HepG2 (cell line): ENCODE measurements at regions not wholly inside any gene's neighbourhood (a gene's known extent, or its start where the extent isn't known, plus 50 kb on each side); places are given as distances from the start of the nearest gene placed in this dataset.

Experiments
- ATAC-seq: fragments of 200-7000 bp; cut with Tn5 transposase; 3 replicates; pipeline ENCODE4 v1.9.1; 2020; ENCODE audit warnings: mild to moderate bottlenecking, moderate library complexity
- BruUV-seq: library from RNA; stranded (reverse); fragments of 400-500 nt; replicated peaks from 2 replicates; lab custom pipeline; 2021; lab: Mats Ljungman, UMichigan
- CTCF ChIA-PET: fragments of 300-600 bp; formaldehyde crosslinking; extraction: SDS; loops from one replicate; lab custom pipeline; 2021; ENCODE audit warnings: low total read pairs, inconsistent platforms, low intra/inter-chr PET ratio; lab: Yijun Ruan, JAX
- POLR2A ChIA-PET: fragments of 350-600 bp; sonication (Branson Sonifier 250); formaldehyde crosslinking; loops from one replicate; lab custom pipeline; 2020; ENCODE audit warnings: antibody characterized with exemption, inconsistent platforms; lab: Yijun Ruan, JAX
- DNase-seq: peaks from one replicate; pipeline ENCODE4 v3.0.0-alpha.2; 2015; ENCODE audit warnings: low spot score
- FAIRE-seq: peaks from 3 replicates; lab custom pipeline; 2011; peaks lifted over from hg19 to GRCh38; lab: Jason Lieb, UNC
- H2AFZ ChIP-seq: one replicate; pipeline ENCODE4 v1.6.1; 2011; ENCODE audit warnings: low read length, inconsistent platforms
- H3K27ac ChIP-seq: fragments of 300-600 bp; 3 replicates; pipeline ENCODE4 v1.8.0; 2011; ENCODE audit warnings: mixed run types, mild to moderate bottlenecking, mixed read lengths, low read length, inconsistent platforms; ENCODE audit not compliant: insufficient read depth; ENCODE audit errors: extremely low read length
- H3K27me3 ChIP-seq, 2 experiments: fragments of 200-600 bp in 1 of 2; 2 replicates in 1 of 2; 3 replicates in 1 of 2; pipeline versions ENCODE4 v1.6.0 to v1.8.0; 2011; ENCODE audit warnings: low read length in 2 of 2, mild to moderate bottlenecking in 2 of 2, moderate library complexity in 2 of 2, inconsistent platforms in 1 of 2; ENCODE audit not compliant: insufficient read depth in 2 of 2, control insufficient read depth in 1 of 2
- H3K36me3 ChIP-seq, 2 experiments: fragments of 200-600 bp in 1 of 2; replicated peaks in 1 of 2; 2 replicates in 1 of 2; 3 replicates in 1 of 2; pipeline versions ENCODE4 v1.5.1 to v1.8.0; 2011; ENCODE audit warnings: low read length in 2 of 2, inconsistent platforms in 1 of 2; ENCODE audit not compliant: insufficient read depth in 2 of 2, control insufficient read depth in 1 of 2
- H3K4me1 ChIP-seq: 2 replicates; pipeline ENCODE4 v1.5.1; 2012; ENCODE audit warnings: low read length, inconsistent platforms; ENCODE audit not compliant: insufficient read depth
- H3K4me2 ChIP-seq: 2 replicates; pipeline ENCODE4 v1.6.0; 2011; ENCODE audit warnings: low read depth, low read length, inconsistent platforms
- H3K4me3 ChIP-seq, 3 experiments: fragments of 200-600 bp in 1 of 3; sonication (generic), shearing (Covaris generic) in 1 of 3; replicated peaks in 1 of 3; 2 replicates each; pipeline ENCODE4 v1.5.1; 2011 to 2016; ENCODE audit warnings: low read length in 3 of 3, inconsistent platforms in 2 of 3, low read depth in 2 of 3, mild to moderate bottlenecking in 2 of 3, control low read depth in 1 of 3, mixed read lengths in 1 of 3; ENCODE audit not compliant: insufficient read depth in 1 of 3
- H3K79me2 ChIP-seq: one replicate; pipeline ENCODE4 v1.6.1; 2011; ENCODE audit warnings: low read length, inconsistent platforms; ENCODE audit not compliant: insufficient read depth
- H3K9ac ChIP-seq: 2 replicates; pipeline ENCODE4 v1.6.0; 2011; ENCODE audit warnings: mild to moderate bottlenecking, low read depth, low read length, inconsistent platforms; ENCODE audit not compliant: insufficient read depth
- H3K9me3 ChIP-seq: 2 replicates; pipeline ENCODE4 v1.5.1; 2012; ENCODE audit warnings: mild to moderate bottlenecking, low read length
- H4K20me1 ChIP-seq: 2 replicates; pipeline ENCODE4 v1.6.0; 2011; ENCODE audit warnings: inconsistent platforms, mild to moderate bottlenecking, low read length, moderate library complexity; ENCODE audit not compliant: insufficient read depth
- GABPA ChIP-seq, 2 experiments: IDR thresholded peaks; 2 replicates each; pipeline ENCODE4 v1.6.1; 2011 to 2016; ENCODE audit warnings: low read depth in 2 of 2, low read length in 1 of 2, missing biosample characterization in 1 of 2, missing genetic modification characterization in 1 of 2
- IKZF1 ChIP-seq: fragments of 450-650 bp; IDR thresholded peaks from 2 replicates; pipeline ENCODE4 v1.7.1; 2016
- IRX3 ChIP-seq: sonication (generic); formaldehyde crosslinking; IDR thresholded peaks from 2 replicates; pipeline ENCODE4 v1.8.1; 2023; ENCODE audit warnings: mild to moderate bottlenecking, low read depth, missing genetic modification reagents, borderline replicate concordance
- MNT ChIP-seq: fragments of 450-650 bp; IDR thresholded peaks from 2 replicates; pipeline ENCODE4 v1.6.1; 2016
- PHB2 ChIP-seq: fragments of 450-650 bp; IDR thresholded peaks from 2 replicates; pipeline ENCODE4 v1.6.1; 2018; ENCODE audit not compliant: partially characterized antibody
- ZNF101 ChIP-seq: sonication (generic); formaldehyde crosslinking; IDR thresholded peaks from 2 replicates; pipeline ENCODE4 v1.4.0; 2020; ENCODE audit warnings: mild to moderate bottlenecking, low read depth, missing genetic modification reagents, borderline replicate concordance
- ZNF207 ChIP-seq: fragments of 450-650 bp; IDR thresholded peaks from 2 replicates; pipeline ENCODE4 v1.6.1; 2016; ENCODE audit warnings: antibody characterized with exemption, borderline replicate concordance
- ZNF329 ChIP-seq: sonication (generic); formaldehyde crosslinking; IDR thresholded peaks from 2 replicates; pipeline ENCODE4 v1.9.0; 2021; ENCODE audit warnings: low read depth, mild to moderate bottlenecking, missing genetic modification reagents
- ZNF639 ChIP-seq: conservative IDR thresholded peaks from 2 replicates; pipeline ENCODE4 v1.6.1; 2018; ENCODE audit warnings: missing genetic modification reagents
- ZNF652 ChIP-seq: IDR thresholded peaks from 2 replicates; pipeline ENCODE4 v1.6.1; 2016; ENCODE audit warnings: low read depth, borderline replicate concordance
- ZNF678 ChIP-seq: sonication (generic); formaldehyde crosslinking; IDR thresholded peaks from 2 replicates; pipeline ENCODE4 v1.4.0; 2020; ENCODE audit warnings: mild to moderate bottlenecking, missing genetic modification reagents
- ZNF792 ChIP-seq: IDR thresholded peaks from 2 replicates; pipeline ENCODE4 v1.6.1; 2016
- WGBS: methylation state at CpG from one replicate; pipeline ENCODE4 v1.1.6; 2017; ENCODE audit warnings: low lambda C conversion rate; 5-methylcytosine and 5-hydroxymethylcytosine counted together
- in situ Hi-C: cut with HindIII; loops from 2 replicates; pipeline ENCODE4 v1.10.0; 2017; ENCODE audit warnings: low pct_unique_long_range_greater_than_20kb; ENCODE audit not compliant: extremely low pct_ligation_motif_present
- intact Hi-C: fragments of 100-400 bp; cut with micrococcal nuclease; formaldehyde crosslinking; loops from one replicate; pipeline ENCODE4 v1.10.0; 2022; ENCODE audit not compliant: unreplicated experiment
- TF ChIP-seq, protein P1 (sequence below), 2 experiments: sonication (generic) in 1 of 2; formaldehyde crosslinking in 1 of 2; IDR thresholded peaks; 2 replicates each; pipeline versions ENCODE4 v1.6.1 to v1.9.0; 2014 to 2022; ENCODE audit warnings: antibody characterized with exemption in 1 of 2, borderline replicate concordance in 1 of 2, inconsistent platforms in 1 of 2, low read depth in 1 of 2, missing genetic modification reagents in 1 of 2

DNA sequence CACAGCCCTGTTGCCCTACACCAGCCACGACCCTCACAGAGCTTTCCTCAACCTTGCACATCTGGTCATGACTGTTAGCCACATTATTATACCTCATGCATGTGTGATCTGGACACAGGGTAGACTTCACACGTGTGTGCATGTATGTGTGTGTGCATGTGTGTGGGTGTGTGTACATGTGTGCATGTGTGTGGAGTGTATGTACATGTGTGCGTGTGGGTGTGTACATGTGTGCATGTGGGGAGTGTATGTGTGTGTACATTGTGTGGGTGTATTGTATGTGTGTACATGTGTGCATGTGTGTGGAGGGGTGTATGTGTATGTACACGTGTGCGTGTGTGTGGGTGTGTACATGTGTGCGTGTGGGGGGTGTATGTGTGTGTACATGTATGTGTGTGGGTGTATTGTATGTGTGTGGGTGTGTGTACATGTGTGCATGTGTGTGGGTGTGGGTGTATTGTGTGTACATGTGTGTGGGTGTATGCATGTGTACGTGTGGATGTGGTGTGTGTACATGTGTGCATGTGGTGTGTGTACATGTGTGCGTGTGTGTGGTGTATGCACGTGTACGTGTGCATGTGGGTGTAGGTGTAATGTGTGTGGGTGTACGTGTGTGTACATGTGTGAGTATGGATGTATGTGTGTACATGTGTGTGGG lies 130.2 kb downstream of the C16orf95 start:
- H3K4me1 ChIP-seq: no peaks in the 10 kb centered on the region
- no peak overlapping the region for H3K9ac ChIP-seq
- ChIA-PET POLR2A (no interaction called here), CTCF (no interaction called here)
- TF ChIP-seq ZNF678 (CRISPR knock-in tag) (no peak), ZNF652 (CRISPR knock-in tag) (no peak), ZNF207 (0 out of 2 replicates have a peak, but pooled peaks have one; percentile 60), MNT (peak; percentile 100), IRX3 (no peak), ZNF101 (CRISPR knock-in tag) (no peak), IKZF1 (0 out of 2 replicates have a peak, but pooled peaks have one; percentile 15), ZNF639 (CRISPR knock-in tag) (no peak), ZNF329 (CRISPR knock-in tag) (no peak), GABPA (IDR thresholded peaks at IDR 0.05; ENCODE audit: low read depth, low read length) (no peak), GABPA (CRISPR knock-in tag; IDR thresholded peaks at IDR 0.05; ENCODE audit: low read depth) (no peak), ZNF792 (CRISPR knock-in tag) (no peak), PHB2 (no peak)
- TF ChIP-seq, protein P1, sequence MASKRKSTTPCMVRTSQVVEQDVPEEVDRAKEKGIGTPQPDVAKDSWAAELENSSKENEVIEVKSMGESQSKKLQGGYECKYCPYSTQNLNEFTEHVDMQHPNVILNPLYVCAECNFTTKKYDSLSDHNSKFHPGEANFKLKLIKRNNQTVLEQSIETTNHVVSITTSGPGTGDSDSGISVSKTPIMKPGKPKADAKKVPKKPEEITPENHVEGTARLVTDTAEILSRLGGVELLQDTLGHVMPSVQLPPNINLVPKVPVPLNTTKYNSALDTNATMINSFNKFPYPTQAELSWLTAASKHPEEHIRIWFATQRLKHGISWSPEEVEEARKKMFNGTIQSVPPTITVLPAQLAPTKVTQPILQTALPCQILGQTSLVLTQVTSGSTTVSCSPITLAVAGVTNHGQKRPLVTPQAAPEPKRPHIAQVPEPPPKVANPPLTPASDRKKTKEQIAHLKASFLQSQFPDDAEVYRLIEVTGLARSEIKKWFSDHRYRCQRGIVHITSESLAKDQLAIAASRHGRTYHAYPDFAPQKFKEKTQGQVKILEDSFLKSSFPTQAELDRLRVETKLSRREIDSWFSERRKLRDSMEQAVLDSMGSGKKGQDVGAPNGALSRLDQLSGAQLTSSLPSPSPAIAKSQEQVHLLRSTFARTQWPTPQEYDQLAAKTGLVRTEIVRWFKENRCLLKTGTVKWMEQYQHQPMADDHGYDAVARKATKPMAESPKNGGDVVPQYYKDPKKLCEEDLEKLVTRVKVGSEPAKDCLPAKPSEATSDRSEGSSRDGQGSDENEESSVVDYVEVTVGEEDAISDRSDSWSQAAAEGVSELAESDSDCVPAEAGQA (IDR thresholded peaks at IDR 0.05; ENCODE audit: low read depth): no peak
- TF ChIP-seq, protein P1 (CRISPR knock-in tag; IDR thresholded peaks at IDR 0.05; ENCODE audit: borderline replicate concordance): no peak
- FAIRE-seq (peak; percentile 34), ATAC-seq (no peak), DNase-seq (no peak)
- H3K79me2 ChIP-seq: no peaks in the 10 kb centered on the region
- intact Hi-C loops: no loop called here
- 66% methylated on average over 11 of the region's 11 CpGs for WGBS
- H4K20me1 ChIP-seq: no peaks in the 10 kb centered on the region
- no peak overlapping the region for H3K27ac ChIP-seq
- H2AFZ ChIP-seq: no peak overlapping the region
- no peak overlapping the region for H3K4me3 ChIP-seq
- H3K27me3 ChIP-seq: peaks cover 0 to 15% of the 10 kb centered on the region in 2 experiments; a peak in 2 of 5 replicates
- no peak overlapping the region for H3K4me2 ChIP-seq
- in situ Hi-C loops: no loop called here
- no TSS peak for BruUV-seq
- peaks cover 23% of the 10 kb centered on the region for H3K9me3 ChIP-seq
- H3K36me3 ChIP-seq: no peaks in the 10 kb centered on the region
